NCI-H1417 (cell line): ENCODE measurements at regions not wholly inside any gene's neighbourhood (a gene's known extent, or its start where the extent isn't known, plus 50 kb on each side); places are given as distances from the start of the nearest gene placed in this dataset.

Source experiments
- DNase-seq, 3 experiments: peaks; one replicate each; lab custom pipeline; 2025; lab: John Stamatoyannopoulos, UW

DNA sequence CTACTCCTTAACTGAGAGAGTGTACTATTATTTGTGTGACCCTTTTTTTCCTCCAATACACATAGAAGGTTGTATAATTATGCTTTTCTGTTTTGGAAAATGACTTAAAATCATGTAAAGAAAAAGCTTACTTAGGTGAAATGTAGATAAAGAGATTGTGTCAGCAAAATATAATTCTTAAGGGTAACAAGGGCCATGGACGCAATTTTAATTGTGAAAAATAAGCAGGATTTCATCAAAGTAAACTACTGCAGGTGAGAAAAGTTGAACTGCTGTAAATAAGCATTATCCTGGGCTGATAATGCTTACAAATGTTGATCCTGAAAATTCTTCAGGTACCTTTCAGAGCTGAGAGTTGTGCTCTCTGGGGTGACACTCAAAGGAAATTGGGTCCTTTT is 141.5 kb downstream of the RPIA start:
- DNase-seq: no peak

GRCh38 chr2:88834376-88834775 is 142.9 kb downstream of the RPIA start:
- no peak for DNase-seq

DNA sequence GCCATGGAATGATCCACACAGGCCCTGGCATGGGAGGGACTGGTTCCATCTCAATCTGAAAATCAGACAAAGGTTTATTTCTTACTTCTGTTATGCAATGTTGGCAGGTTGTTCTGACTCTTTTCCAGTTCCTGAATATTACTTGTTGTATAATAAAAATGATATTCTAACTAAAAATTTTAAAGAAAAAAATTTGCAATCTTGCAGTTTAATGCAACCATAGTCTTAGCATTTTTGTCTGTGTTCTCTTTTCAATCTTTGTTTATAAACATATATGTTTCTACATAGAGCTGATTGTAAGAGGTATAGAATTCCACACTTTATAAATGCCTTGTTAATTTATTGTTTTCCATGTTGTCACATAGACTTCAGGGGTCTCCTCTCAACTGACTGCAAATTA is 143.4 kb downstream of the RPIA start:
- DNase-seq: no peak

- DNase-seq: no peak
These were observed 144.3 kb downstream of the RPIA start for GRCh38 chr2:88835726-88836125.

- no peak for DNase-seq
These were observed 144.9 kb downstream of the RPIA start for GRCh38 chr2:88836351-88836750.

DNA sequence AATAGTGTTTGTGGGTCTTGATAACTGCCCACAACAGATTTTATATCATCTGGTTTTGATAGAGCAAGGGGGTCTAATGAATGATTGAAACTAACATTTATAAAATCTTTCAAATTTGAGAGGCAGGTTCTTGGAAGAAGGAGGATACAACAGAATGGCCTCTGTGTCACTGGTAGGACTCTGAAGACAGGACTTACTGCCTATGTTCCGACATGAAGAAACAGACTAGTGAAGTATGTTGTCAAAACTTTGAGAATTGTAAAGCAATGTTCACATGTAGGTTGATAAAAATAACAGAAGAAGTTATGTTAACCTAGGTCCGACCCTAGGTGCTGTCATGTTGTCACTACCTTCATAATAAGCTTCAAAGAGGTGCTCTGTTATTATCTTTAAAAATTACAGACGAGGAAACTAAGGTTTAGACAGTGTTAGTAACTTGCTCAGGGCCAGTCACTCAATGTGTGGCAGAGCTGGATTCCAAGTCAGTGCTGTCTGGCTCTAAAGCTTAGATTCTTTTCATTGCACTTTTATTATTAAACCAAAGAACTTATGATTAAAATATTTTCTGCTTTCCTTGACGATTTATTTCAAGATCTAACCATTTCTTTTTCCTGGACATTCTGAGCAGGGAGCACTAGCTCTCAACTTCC is 146.2 kb downstream of the RPIA start:
- DNase-seq: no peak

GRCh38 chr2:88838165-88838635 is 146.7 kb downstream of the RPIA start:
- DNase-seq: no peak

- DNase-seq: peak in 1 of 3 experiments; percentile 0
These were observed 149.9 kb downstream of the RPIA start for GRCh38 chr2:88841224-88841929.

- DNase-seq: no peak
These were observed 151.4 kb downstream of the RPIA start for GRCh38 chr2:88842656-88843460.

DNA sequence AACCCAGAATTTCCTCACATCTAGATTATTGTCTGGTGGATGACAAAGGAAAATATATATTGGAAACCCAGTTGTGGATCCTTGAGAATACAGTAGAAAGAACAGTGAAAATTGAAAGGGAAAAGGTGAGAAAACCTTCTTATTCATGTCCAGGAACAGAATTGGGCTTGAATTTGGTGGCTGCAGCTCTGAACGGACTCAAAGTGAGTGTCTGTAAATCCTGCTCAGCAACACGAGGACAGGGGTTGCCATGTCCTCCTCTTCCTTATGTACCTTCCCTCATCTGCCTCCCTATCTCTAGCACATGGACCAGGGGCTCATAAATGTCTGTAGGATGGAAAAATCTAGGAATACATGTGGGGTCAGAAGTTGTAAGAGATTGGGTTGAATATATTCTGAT is 152.2 kb downstream of the RPIA start:
- DNase-seq: no peak

- no peak for DNase-seq
These were observed 153.5 kb downstream of the RPIA start for GRCh38 chr2:88844960-88845359.

DNA sequence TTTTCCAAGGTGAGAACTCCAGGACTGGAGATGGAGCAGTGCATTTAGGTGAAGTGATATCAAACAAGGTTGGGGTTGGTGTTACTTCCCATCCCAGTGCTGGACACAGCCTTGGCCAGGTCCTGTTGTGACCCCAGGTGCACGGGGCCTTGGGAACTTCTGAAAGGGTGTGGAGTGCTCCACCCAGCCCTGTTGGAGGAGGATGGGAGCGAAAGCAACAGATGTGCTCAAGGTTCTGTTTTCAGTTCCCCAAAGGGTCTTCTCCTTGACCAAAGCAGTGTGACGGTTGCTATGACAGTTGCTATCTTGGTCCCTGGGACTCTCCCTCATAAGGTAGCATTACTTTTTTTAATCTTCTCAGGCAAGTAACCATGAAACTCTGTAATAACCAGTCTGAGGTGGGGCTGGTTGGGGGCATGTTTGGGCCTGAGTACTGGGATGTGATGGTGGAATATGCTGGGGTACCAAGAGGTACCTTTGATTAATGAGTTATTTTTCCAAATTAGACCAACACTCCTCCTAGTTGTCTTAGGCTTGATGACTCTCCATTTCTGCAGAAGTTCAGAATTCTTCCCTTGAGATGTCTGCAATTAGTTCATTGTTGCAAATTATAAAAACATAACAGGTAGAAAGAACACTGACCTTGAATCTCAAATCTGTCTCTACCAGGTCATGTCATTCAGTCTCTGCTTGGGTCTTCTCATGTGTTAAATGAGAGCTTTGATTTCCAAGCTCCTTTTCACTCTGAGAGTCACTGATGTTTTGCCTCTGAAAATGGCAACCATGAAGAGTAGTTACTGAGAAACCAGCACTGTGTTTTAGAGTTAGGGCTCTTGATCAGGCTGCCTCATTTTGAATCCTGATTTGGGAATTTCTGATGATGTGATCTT is 154.5 kb downstream of the RPIA start:
- no peak for DNase-seq

DNA sequence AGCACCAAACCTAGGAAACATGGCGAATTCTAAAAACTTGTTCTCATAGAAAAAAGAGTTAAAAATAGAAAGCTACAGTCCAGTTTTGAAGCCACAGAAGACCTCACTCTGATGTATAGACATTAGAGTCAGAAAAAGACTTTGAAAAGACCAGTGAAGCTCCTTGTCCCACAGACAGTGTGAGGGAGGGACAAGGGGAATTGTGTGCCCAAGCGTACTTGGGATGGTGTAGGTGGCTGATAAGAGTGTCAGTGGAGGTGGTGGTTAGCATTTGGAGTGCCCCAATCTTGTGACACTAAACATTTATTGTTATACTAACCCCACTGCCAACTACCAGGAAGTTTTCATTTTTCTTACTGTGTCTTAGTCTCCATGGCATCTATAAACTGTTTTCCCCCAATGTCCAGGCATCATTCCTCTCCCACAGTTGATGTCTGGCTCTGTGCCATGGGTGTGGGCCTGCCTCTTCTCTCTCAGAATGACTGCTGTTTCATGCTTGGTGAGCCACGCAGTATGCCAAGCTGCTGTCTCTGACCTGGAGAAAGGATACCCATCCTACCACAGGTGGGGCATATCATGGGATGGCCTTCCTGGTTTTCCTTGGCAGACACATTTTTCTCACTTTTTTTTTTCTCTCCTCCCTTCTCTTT is 161.4 kb downstream of the RPIA start:
- no peak for DNase-seq

DNA sequence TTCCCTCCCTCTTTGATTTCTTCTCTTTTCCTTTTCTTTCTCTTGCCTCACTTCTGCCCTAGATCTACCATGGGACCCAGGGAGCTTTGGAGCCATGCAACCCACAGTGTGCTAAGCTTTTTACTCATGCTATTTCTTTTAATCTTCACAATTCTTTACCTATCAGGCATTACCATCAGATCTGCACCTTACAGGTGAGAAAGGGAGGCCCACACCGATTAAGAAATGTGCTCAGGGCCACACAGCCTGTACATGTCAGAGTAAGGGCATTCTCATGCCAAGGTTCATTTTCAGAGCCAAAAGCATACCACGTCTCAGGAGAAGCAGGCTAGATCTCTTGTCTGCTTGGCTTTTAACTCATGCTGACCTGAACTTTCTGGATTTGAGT is 161.9 kb downstream of the RPIA start:
- no peak for DNase-seq

GRCh38 chr2:88854528-88854927 is 163.1 kb downstream of the RPIA start:
- DNase-seq: no peak

- no peak for DNase-seq
These were observed 164.3 kb downstream of the RPIA start for GRCh38 chr2:88855620-88856408.

- no peak for DNase-seq
These were observed 165.1 kb downstream of the RPIA start for GRCh38 chr2:88856409-88857135.

DNA sequence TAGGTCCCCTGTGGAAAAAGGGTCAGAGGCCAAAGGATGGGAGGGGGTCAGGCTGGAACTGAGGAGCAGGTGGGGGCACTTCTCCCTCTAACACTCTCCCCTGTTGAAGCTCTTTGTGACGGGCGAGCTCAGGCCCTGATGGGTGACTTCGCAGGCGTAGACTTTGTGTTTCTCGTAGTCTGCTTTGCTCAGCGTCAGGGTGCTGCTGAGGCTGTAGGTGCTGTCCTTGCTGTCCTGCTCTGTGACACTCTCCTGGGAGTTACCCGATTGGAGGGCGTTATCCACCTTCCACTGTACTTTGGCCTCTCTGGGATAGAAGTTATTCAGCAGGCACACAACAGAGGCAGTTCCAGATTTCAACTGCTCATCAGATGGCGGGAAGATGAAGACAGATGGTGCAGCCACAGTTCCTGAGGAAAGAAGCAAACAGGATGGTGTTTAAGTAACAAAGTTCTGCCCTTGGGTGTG is 165.8 kb downstream of the RPIA start:
- no peak for DNase-seq

- DNase-seq: no peak
These were observed 166.5 kb downstream of the RPIA start for GRCh38 chr2:88857951-88858411.

DNA sequence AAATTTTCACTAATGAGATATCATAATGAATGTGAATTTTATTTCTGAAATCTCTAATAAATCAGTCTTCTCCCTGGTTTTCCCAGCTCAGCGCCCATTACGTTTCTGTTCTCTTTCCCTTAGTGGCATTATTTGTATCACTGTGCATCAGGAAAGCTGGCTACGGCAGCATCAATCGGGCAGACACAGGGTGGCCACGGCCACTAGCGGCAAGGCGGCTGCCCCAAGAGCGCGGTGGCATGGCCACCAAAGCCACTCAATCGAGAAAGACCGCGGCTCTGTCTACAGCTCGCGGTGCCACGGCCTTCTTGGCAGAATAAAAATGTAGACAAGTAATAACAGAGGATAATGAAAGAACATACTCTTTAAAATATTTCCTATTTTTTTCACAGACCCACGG is 168.0 kb downstream of the RPIA start:
- DNase-seq: no peak
